ENCODE measurements at regions not wholly inside any gene's neighbourhood (a gene's known extent, or its start where the extent isn't known, plus 50 kb on each side); places are given as distances from the start of the nearest gene placed in this dataset.
"Not testable (repeated sequence)": the region's sequence is repeated elsewhere in the genome, so short reads cannot be mapped to it uniquely, and the experiment has no call there.

DNA sequence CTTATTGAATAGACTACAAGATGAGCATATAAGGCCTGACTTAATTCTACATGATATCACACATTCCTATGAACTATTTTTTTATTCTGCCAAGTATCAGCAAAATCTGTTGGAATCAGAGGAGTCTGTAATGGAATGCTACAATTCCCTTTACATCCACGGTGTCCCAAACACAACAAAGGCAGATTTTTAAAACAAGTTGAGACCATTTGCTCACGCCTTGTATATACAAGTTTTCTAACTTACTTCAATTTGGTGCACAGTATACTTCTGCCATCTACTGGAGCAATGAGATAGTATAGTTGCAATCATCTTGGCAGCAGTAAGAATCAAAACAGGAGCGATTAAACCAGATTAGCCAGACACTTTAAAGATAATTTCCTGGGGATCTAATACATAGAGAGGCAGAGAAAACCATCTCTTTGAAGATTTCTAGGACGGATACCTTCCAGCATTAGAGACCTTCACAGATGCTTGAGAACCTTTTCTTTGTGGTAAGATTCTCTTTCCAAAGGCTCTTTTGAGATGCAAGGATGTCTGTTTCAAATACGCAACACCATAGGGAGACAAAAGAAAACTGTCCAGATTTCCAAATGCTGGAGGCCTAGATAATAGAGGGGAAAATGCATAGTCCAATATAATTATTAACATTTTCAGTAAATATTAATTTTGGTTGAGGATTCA, 302.0 kb upstream of the MIR17HG start:
- no peak overlapping the region for H3K27ac ChIP-seq (ENCODE audit: low read depth, low read length)
- H3K4me3 ChIP-seq (ENCODE audit: low read depth, low read length) = no peak overlapping the region
- no peaks in the 10 kb centered on the region for H3K36me3 ChIP-seq (ENCODE audit: control insufficient read depth, insufficient read depth, low read length)
- no peaks in the 10 kb centered on the region for H3K9me3 ChIP-seq (ENCODE audit: control insufficient read depth, insufficient read depth, low read length)
- peak; percentile 15 to 93 (median 36) for DNase-seq (ENCODE audit: low read depth in 4 of 6, low spot score in 6 of 6)
- no CpG with 5 or more reads among the region's 5 CpGs for WGBS (ENCODE audit: insufficient coverage)
- H3K4me1 ChIP-seq (ENCODE audit: control insufficient read depth, insufficient read depth, low read length) = no peaks in the 10 kb centered on the region
- no peaks in the 10 kb centered on the region for H3K27me3 ChIP-seq (ENCODE audit: control insufficient read depth, insufficient read depth, low read length)

DNA sequence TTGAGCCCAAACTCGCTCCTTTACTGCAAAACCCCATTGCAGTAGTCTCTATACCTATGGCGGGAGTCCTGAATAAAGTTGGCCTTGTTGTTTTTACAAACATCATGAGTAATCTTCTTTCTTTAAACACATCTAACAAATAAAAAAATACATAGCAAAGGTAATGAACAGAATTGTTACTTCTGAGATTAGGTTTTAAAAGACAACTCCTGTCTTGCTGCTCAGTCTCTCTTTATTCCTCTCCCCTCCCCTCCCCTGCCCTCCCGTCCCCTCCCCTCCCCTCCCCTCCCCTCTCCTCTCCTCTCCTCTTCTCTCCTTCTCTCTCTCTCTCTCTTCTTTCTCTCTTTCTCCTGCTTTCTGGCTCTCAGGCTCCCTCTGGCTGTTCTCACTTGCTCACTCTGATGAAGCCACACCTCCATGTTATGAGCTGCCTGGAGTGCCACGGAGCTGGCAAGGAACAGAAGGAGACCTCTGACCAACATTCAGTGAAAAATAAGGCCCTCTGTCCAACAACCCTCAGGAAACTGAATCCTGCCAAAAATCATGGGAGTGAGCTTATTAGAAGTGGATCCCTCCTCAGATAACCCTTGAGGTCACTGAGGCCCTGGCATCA, 300.7 kb upstream of the MIR17HG start:
- no CpG with 5 or more reads among the region's 4 CpGs for WGBS (ENCODE audit: insufficient coverage)

DNA sequence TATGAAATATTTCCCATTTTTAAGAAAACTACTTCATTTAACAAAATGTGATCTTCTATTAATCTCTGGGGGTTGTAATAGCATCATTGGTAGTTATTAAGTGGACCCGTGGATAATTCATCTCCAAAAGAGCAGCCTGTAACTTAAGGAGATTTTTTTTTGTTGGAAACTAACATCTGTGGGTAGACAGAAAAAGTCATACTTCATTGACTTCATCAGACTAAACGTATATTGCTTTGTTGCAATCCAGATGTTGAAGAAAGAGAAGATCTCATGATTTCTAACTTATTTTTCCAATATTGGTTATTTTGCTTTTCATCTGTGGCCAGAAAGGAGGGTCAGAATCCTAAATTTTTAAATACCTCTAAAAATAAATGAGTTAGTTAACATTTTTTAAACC, 296.5 kb upstream of the MIR17HG start:
- Histone ChIP-seq H3K4me1 (ENCODE audit: control insufficient read depth, insufficient read depth, low read length) (no peaks in the 10 kb centered on the region), H3K4me3 (ENCODE audit: low read depth, low read length) (no peak overlapping the region), H3K27ac (ENCODE audit: low read depth, low read length) (no peak overlapping the region), H3K36me3 (ENCODE audit: control insufficient read depth, insufficient read depth, low read length) (no peaks in the 10 kb centered on the region), H3K9me3 (ENCODE audit: control insufficient read depth, insufficient read depth, low read length) (no peaks in the 10 kb centered on the region), H3K27me3 (ENCODE audit: control insufficient read depth, insufficient read depth, low read length) (no peaks in the 10 kb centered on the region)
- WGBS (ENCODE audit: insufficient coverage) = no CpG with 5 or more reads among the region's 2 CpGs
- no peak for DNase-seq (ENCODE audit: low read depth in 4 of 6, low spot score in 6 of 6)

More for the DNA sequence above, 300.7 kb upstream of the MIR17HG start:
- no peaks in the 10 kb centered on the region for H3K9me3 ChIP-seq (ENCODE audit: control insufficient read depth, insufficient read depth, low read length)
- H3K27ac ChIP-seq (ENCODE audit: low read depth, low read length) = no peak overlapping the region
- no peaks in the 10 kb centered on the region for H3K27me3 ChIP-seq (ENCODE audit: control insufficient read depth, insufficient read depth, low read length)
- DNase-seq (ENCODE audit: low read depth in 4 of 6, low spot score in 6 of 6) = no peak
- no peaks in the 10 kb centered on the region for H3K4me1 ChIP-seq (ENCODE audit: control insufficient read depth, insufficient read depth, low read length)
- no peaks in the 10 kb centered on the region for H3K36me3 ChIP-seq (ENCODE audit: control insufficient read depth, insufficient read depth, low read length)
- H3K4me3 ChIP-seq (ENCODE audit: low read depth, low read length) = no peak overlapping the region

DNA sequence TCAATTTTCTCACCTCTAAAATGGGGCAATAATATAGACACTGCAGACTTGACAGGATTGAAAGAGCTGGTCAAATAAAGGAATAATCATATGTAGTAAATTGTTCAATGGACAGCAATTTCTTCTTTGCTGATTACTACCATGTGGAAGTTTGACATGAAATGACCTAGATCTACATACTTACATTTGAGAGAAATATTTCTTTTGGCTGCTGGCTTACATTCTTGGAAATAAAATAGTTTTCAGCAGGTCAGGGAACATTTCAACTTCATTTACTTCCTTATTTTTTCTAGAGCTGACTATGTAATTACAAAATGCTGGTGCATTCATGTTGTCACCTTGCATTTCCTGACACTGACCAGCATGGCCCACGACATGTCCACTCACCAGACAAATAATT, 294.6 kb upstream of the MIR17HG start:
- WGBS (ENCODE audit: insufficient coverage) = no CpG with 5 or more reads among the region's 1 CpG
- DNase-seq (ENCODE audit: low read depth in 4 of 6, low spot score in 6 of 6) = no peak
- H3K27me3 ChIP-seq (ENCODE audit: control insufficient read depth, insufficient read depth, low read length) = no peaks in the 10 kb centered on the region

DNA sequence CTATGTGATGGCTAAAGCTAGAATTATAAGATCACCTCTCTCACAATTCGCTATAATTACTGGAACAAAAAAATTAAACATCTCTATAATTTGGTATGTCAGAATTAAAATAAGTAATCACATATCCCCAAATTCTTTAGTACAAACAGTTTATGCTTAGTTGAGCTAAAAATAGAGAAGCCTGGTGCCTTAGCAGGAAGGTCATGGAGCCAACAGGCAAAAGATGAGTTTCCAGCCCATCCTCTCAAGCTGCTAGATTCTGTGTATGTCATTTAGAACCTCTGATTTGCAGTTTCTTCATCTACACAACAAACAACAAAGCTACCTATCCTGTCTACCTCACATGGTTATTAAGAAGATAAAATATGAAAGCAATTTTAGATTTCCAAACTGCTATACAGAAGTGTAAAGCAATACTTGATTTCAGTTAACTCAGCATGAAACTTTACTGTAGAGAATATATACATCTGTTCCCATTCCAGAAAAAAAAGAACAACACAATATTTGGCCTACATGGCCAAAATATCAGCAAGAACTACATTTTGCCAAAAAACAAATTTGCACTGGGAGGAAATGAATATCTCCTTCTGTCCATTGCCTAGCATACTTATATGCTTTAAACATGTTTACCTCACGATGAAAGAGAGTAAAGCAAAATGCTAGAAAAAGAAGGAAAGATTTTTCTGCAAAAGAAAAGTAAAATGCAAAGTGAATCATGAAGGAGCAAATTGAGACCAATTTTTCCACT, 294.0 kb upstream of the MIR17HG start:
- H3K27ac ChIP-seq (ENCODE audit: low read depth, low read length) = no peak overlapping the region
- DNase-seq (ENCODE audit: low read depth in 4 of 6, low spot score in 6 of 6) = no peak
- H3K9me3 ChIP-seq (ENCODE audit: control insufficient read depth, insufficient read depth, low read length) = no peaks in the 10 kb centered on the region
- no peak overlapping the region for H3K4me3 ChIP-seq (ENCODE audit: low read depth, low read length)
- H3K27me3 ChIP-seq (ENCODE audit: control insufficient read depth, insufficient read depth, low read length) = no peaks in the 10 kb centered on the region
- WGBS (ENCODE audit: insufficient coverage) = no CpG with 5 or more reads among the region's 2 CpGs
- H3K4me1 ChIP-seq (ENCODE audit: control insufficient read depth, insufficient read depth, low read length) = no peaks in the 10 kb centered on the region
- H3K36me3 ChIP-seq (ENCODE audit: control insufficient read depth, insufficient read depth, low read length) = no peaks in the 10 kb centered on the region

More for the DNA sequence above, 294.6 kb upstream of the MIR17HG start:
- Histone ChIP-seq H3K36me3 (ENCODE audit: control insufficient read depth, insufficient read depth, low read length) (no peaks in the 10 kb centered on the region), H3K4me3 (ENCODE audit: low read depth, low read length) (no peak overlapping the region), H3K9me3 (ENCODE audit: control insufficient read depth, insufficient read depth, low read length) (no peaks in the 10 kb centered on the region), H3K27ac (ENCODE audit: low read depth, low read length) (no peak overlapping the region), H3K4me1 (ENCODE audit: control insufficient read depth, insufficient read depth, low read length) (no peaks in the 10 kb centered on the region)

DNA sequence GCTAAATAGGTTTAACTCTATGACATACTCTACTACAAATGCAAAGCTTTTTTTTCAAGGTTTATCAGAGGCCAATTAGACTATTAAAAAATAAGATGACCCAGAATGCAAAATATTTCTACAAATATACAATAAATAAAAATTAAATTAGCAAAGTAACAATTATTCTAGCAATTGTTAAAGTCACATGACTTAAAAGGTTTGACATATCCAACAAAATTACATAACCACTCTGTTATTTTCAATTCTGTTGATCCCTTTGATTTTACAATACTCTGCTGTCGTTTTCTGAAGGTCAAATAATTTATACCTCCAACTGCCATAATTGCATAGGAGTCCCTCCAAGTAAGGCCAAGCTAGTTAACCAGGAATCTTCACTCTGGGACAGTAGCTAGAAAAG, 292.6 kb upstream of the MIR17HG start:
- Histone ChIP-seq H3K4me3 (ENCODE audit: low read depth, low read length) (no peak overlapping the region), H3K36me3 (ENCODE audit: control insufficient read depth, insufficient read depth, low read length) (no peaks in the 10 kb centered on the region), H3K9me3 (ENCODE audit: control insufficient read depth, insufficient read depth, low read length) (peaks cover 2% of the 10 kb centered on the region), H3K4me1 (ENCODE audit: control insufficient read depth, insufficient read depth, low read length) (no peaks in the 10 kb centered on the region), H3K27ac (ENCODE audit: low read depth, low read length) (no peak overlapping the region), H3K27me3 (ENCODE audit: control insufficient read depth, insufficient read depth, low read length) (no peaks in the 10 kb centered on the region)
- no peak for DNase-seq (ENCODE audit: low read depth in 4 of 6, low spot score in 6 of 6)
- no CpG with 5 or more reads among the region's 1 CpG for WGBS (ENCODE audit: insufficient coverage)

DNA sequence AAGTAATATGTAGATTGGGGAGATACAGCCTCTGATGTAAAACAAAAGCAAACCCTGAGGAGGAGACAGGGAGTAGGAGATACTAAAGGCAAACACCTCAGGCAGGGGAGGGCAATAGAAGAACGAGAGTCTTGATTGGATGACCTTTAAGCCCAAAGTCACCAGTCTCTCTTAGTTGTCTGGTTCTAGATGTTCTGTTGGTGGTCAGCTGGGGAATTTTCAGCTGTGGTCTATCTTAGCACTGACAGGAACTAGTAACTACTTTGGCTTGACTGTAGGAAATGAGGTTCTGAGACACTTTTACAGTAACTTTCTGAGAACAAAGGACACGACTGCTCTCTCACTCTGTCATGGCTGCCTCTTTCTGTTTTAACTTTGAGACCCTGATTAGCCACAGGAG, 290.7 kb upstream of the MIR17HG start:
- Histone ChIP-seq H3K36me3 (ENCODE audit: control insufficient read depth, insufficient read depth, low read length) (no peaks in the 10 kb centered on the region), H3K4me1 (ENCODE audit: control insufficient read depth, insufficient read depth, low read length) (no peaks in the 10 kb centered on the region), H3K4me3 (ENCODE audit: low read depth, low read length) (no peak overlapping the region), H3K9me3 (ENCODE audit: control insufficient read depth, insufficient read depth, low read length) (peaks cover 2% of the 10 kb centered on the region), H3K27me3 (ENCODE audit: control insufficient read depth, insufficient read depth, low read length) (no peaks in the 10 kb centered on the region), H3K27ac (ENCODE audit: low read depth, low read length) (no peak overlapping the region)
- DNase-seq (ENCODE audit: low read depth in 4 of 6, low spot score in 6 of 6) = no peak
- WGBS (ENCODE audit: insufficient coverage) = 39% methylated on average over 2 of the region's 2 CpGs

DNA sequence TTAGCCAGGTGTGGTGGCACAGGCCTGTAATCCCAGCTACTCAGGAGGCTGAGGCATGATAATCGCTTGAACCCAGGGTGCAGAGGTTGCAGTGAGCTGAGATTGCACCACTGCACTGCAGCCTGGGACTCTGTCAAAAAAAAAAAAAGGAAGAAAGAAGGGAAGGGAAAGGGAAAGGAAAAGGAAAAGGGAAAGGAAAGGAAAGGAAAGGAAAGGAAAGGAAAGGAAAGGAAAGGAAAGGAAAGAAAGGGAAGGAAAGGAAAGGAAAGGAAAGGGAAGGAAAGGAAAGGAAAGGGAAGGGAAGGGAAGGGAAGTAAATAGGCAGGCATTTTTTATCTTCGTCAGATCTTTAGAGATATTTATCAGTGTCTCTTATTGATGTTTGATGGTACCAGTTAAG, 290.0 kb upstream of the MIR17HG start:
- not testable (repeated sequence) for H3K9me3 ChIP-seq (ENCODE audit: control insufficient read depth, insufficient read depth, low read length); H3K27ac ChIP-seq (ENCODE audit: low read depth, low read length); H3K36me3 ChIP-seq (ENCODE audit: control insufficient read depth, insufficient read depth, low read length); H3K27me3 ChIP-seq (ENCODE audit: control insufficient read depth, insufficient read depth, low read length); H3K4me1 ChIP-seq (ENCODE audit: control insufficient read depth, insufficient read depth, low read length); H3K4me3 ChIP-seq (ENCODE audit: low read depth, low read length); DNase-seq (ENCODE audit: low read depth in 4 of 6, low spot score in 6 of 6)
- 91% methylated on average over 2 of the region's 2 CpGs for WGBS (ENCODE audit: insufficient coverage)

DNA sequence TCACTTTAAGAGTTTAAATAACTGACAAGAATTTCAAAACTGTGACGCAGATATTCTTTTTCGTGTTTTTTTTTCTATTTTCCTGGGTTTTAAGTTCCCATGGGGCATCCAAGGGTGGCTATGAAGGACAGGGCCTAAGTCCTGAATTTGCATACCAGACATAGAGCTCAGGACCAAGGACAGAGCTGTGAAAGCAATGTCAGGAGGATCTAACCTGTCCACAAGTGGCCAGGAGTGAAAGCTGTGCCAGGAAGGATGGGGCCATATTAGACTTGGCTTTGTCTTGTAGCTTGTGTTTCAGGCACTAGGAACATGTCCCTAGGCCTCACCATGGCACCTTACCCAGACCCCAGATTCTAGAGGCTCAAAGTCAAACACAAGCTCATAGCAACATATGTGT, 289.4 kb upstream of the MIR17HG start:
- H3K27me3 ChIP-seq (ENCODE audit: control insufficient read depth, insufficient read depth, low read length) = no peaks in the 10 kb centered on the region
- 93% methylated on average over 2 of the region's 2 CpGs for WGBS (ENCODE audit: insufficient coverage)
- H3K4me1 ChIP-seq (ENCODE audit: control insufficient read depth, insufficient read depth, low read length) = no peaks in the 10 kb centered on the region
- H3K4me3 ChIP-seq (ENCODE audit: low read depth, low read length) = no peak overlapping the region
- H3K9me3 ChIP-seq (ENCODE audit: control insufficient read depth, insufficient read depth, low read length) = peaks cover 2% of the 10 kb centered on the region
- DNase-seq (ENCODE audit: low read depth in 4 of 6, low spot score in 6 of 6) = no peak
- no peaks in the 10 kb centered on the region for H3K36me3 ChIP-seq (ENCODE audit: control insufficient read depth, insufficient read depth, low read length)
- no peak overlapping the region for H3K27ac ChIP-seq (ENCODE audit: low read depth, low read length)

DNA sequence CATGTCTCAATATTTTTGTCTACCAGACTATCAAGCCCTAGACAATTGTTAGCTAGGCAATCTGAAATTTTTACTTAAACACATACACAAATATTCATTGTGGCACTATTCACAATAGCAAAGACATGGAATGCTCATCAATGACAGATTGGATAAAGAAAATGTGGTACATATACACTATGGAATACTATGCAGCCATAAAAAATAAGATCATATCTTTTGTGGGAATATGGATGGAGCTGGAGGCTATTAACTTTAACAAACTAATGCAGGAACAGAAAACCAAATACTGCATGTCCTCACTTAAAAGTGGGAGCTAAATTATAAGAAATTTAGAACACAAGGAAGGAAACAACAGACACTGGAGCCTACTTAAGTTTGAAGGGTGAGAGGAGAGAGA, 288.6 kb upstream of the MIR17HG start:
- no peak overlapping the region for H3K27ac ChIP-seq (ENCODE audit: low read depth, low read length)
- no peaks in the 10 kb centered on the region for H3K36me3 ChIP-seq (ENCODE audit: control insufficient read depth, insufficient read depth, low read length)
- no peak for DNase-seq (ENCODE audit: low read depth in 4 of 6, low spot score in 6 of 6)
- H3K4me1 ChIP-seq (ENCODE audit: control insufficient read depth, insufficient read depth, low read length) = no peaks in the 10 kb centered on the region
- peaks cover 2% of the 10 kb centered on the region for H3K9me3 ChIP-seq (ENCODE audit: control insufficient read depth, insufficient read depth, low read length)
- H3K4me3 ChIP-seq (ENCODE audit: low read depth, low read length) = no peak overlapping the region
- no peaks in the 10 kb centered on the region for H3K27me3 ChIP-seq (ENCODE audit: control insufficient read depth, insufficient read depth, low read length)

Measured in spinal cord (tissue), 9 donors.